HCT116 (cell line): ENCODE measurements at regions not wholly inside any gene's neighbourhood (a gene's known extent, or its start where the extent isn't known, plus 50 kb on each side); places are given as distances from the start of the nearest gene placed in this dataset.

Source experiments
- ATAC-seq: fragments of 200-7000 bp; cut with Tn5 transposase; 2 replicates; pipeline ENCODE4 v1.9.1; 2020; ENCODE audit warnings: mild to moderate bottlenecking, moderate library complexity
- BruUV-seq: library from RNA; stranded (reverse); fragments of 400-500 nt; replicated peaks from 2 replicates; lab custom pipeline; 2021; lab: Mats Ljungman, UMichigan
- CTCF ChIA-PET: fragments of 300-600 bp; sonication (Branson Sonifier 250); formaldehyde crosslinking; loops from one replicate; lab custom pipeline; 2021; ENCODE audit warnings: antibody characterized with exemption; lab: Charles Lee
- POLR2A ChIA-PET: fragments of 300-600, 350-600 bp; sonication (Branson Sonifier 250); formaldehyde crosslinking; loops from one replicate; lab custom pipeline; 2021; ENCODE audit warnings: antibody characterized with exemption; lab: Charles Lee
- RAD21 ChIA-PET, 2 experiments: fragments of 300-600 bp; sonication (Branson Sonifier 250); formaldehyde crosslinking; loops; one replicate each; lab custom pipeline; 2023; ENCODE audit warnings: low total read pairs in 2 of 2; ENCODE audit not compliant: uncharacterized antibody in 2 of 2, unreplicated experiment in 2 of 2, low non-redundant PET in 1 of 2; lab: Charles Lee
- DNase-seq: peaks from one replicate; pipeline ENCODE4 v3.0.0-alpha.2; 2010; ENCODE audit warnings: low read depth, low spot score
- H2AFZ ChIP-seq: fragments of 200-600 bp; shearing (Covaris generic), sonication (generic); 2 replicates; pipeline ENCODE4 v1.6.1; 2017; ENCODE audit warnings: low read depth, mixed run types, mixed read lengths, antibody characterized with exemption, low read length; ENCODE audit not compliant: poor library complexity, severe bottlenecking
- H3K27ac ChIP-seq: 2 replicates; pipeline ENCODE4 v1.5.1; 2012; ENCODE audit warnings: low read depth, low read length
- H3K27me3 ChIP-seq: fragments of 200-600 bp; sonication (generic); 2 replicates; pipeline ENCODE4 v1.6.1; 2016; ENCODE audit warnings: mixed run types, low read length, mixed read lengths; ENCODE audit not compliant: insufficient read depth
- H3K36me3 ChIP-seq, 2 experiments: fragments of 200-500 bp in 1 of 2; fragments of 200-600 bp in 1 of 2; sonication (Bioruptor generic) in 1 of 2; sonication (generic) in 1 of 2; 2 replicates each; pipeline versions ENCODE4 v1.5.1 to v1.6.1; 2014 to 2016; ENCODE audit warnings: low read length in 2 of 2, inconsistent platforms in 1 of 2, mixed read lengths in 1 of 2, mixed run types in 1 of 2; ENCODE audit not compliant: insufficient read depth in 2 of 2, control insufficient read depth in 1 of 2
- H3K4me1 ChIP-seq, 2 experiments: fragments of 200-600 bp in 1 of 2; sonication (generic) in 1 of 2; 2 replicates each; pipeline versions ENCODE4 v1.5.1 to v1.6.1; 2012 to 2017; ENCODE audit warnings: low read length in 2 of 2, inconsistent platforms in 1 of 2, mild to moderate bottlenecking in 1 of 2, mixed read lengths in 1 of 2, mixed run types in 1 of 2, moderate library complexity in 1 of 2; ENCODE audit not compliant: insufficient read depth in 2 of 2, control insufficient read depth in 1 of 2
- H3K4me2 ChIP-seq: fragments of 200-600 bp; sonication (generic); 2 replicates; pipeline ENCODE4 v1.6.1; 2017; ENCODE audit warnings: mixed run types, low read length, mixed read lengths
- H3K4me3 ChIP-seq, 2 experiments: fragments of 200-600 bp in 1 of 2; sonication (generic) in 1 of 2; replicated peaks in 1 of 2; 2 replicates each; pipeline ENCODE4 v1.5.1; 2011 to 2016; ENCODE audit warnings: low read length in 2 of 2, control low read depth in 1 of 2, low read depth in 1 of 2, mild to moderate bottlenecking in 1 of 2, mixed read lengths in 1 of 2, mixed run types in 1 of 2
- H3K79me2 ChIP-seq: fragments of 200-600 bp; sonication (generic); 2 replicates; pipeline ENCODE4 v1.6.1; 2017; ENCODE audit warnings: mild to moderate bottlenecking, mixed run types, low read length, moderate library complexity, mixed read lengths; ENCODE audit not compliant: insufficient read depth
- H3K9ac ChIP-seq: fragments of 200-600 bp; sonication (generic); 2 replicates; pipeline ENCODE4 v1.6.1; 2016; ENCODE audit warnings: low read length, mixed read lengths
- H3K9me2 ChIP-seq: fragments of 200-600 bp; sonication (generic), shearing (Covaris generic); 2 replicates; pipeline ENCODE4 v1.6.1; 2017; ENCODE audit warnings: mixed run types, mild to moderate bottlenecking, moderate library complexity; ENCODE audit not compliant: insufficient read depth
- H3K9me3 ChIP-seq, 2 experiments: fragments of 200-500 bp in 1 of 2; fragments of 200-600 bp in 1 of 2; sonication (Bioruptor generic) in 1 of 2; sonication (generic) in 1 of 2; 2 replicates each; pipeline ENCODE4 v1.6.1; 2014 to 2017; ENCODE audit warnings: low read length in 2 of 2, mixed read lengths in 2 of 2, inconsistent platforms in 1 of 2, low read depth in 1 of 2, mild to moderate bottlenecking in 1 of 2, mixed run types in 1 of 2, moderate library complexity in 1 of 2; ENCODE audit not compliant: control insufficient read depth in 1 of 2, insufficient read depth in 1 of 2
- H4K20me1 ChIP-seq: fragments of 200-600 bp; sonication (generic), shearing (Covaris generic); 2 replicates; pipeline ENCODE4 v1.6.1; 2017; ENCODE audit warnings: mixed run types, mild to moderate bottlenecking, moderate library complexity; ENCODE audit not compliant: insufficient read depth
- CTCF ChIP-seq, 3 experiments: fragments of 200-600 bp in 1 of 3; sonication (generic) in 1 of 3; IDR thresholded peaks in 2 of 3; conservative IDR thresholded peaks in 1 of 3; 2 replicates each; pipeline ENCODE4 v1.5.1; 2012 to 2017; ENCODE audit warnings: low read depth in 2 of 3, low read length in 2 of 3, antibody characterized with exemption in 1 of 3, borderline replicate concordance in 1 of 3, control low read depth in 1 of 3, mild to moderate bottlenecking in 1 of 3, mixed read lengths in 1 of 3, mixed run types in 1 of 3, moderate library complexity in 1 of 3; ENCODE audit not compliant: insufficient read depth in 1 of 3
- ELF1 ChIP-seq: IDR thresholded peaks from 2 replicates; pipeline ENCODE4 v1.6.1; 2012; ENCODE audit warnings: low read depth, borderline replicate concordance
- EZH2 ChIP-seq: fragments of 200-600 bp; sonication (generic); IDR thresholded peaks from 2 replicates; pipeline ENCODE4 v1.6.1; 2017; ENCODE audit warnings: antibody characterized with exemption, mixed run types
- FOSL1 ChIP-seq: IDR thresholded peaks from 2 replicates; pipeline ENCODE4 v1.6.1; 2012; ENCODE audit warnings: low read depth
- JUND ChIP-seq: IDR thresholded peaks from 2 replicates; pipeline ENCODE4 v1.6.1; 2012
- POLR2A ChIP-seq: IDR thresholded peaks from 2 replicates; pipeline ENCODE4 v1.7.0; 2011; ENCODE audit warnings: borderline replicate concordance; ENCODE audit not compliant: insufficient read depth, insufficient read length; ENCODE audit errors: extremely low read depth
- POLR2AphosphoS5 ChIP-seq: IDR thresholded peaks from 2 replicates; pipeline ENCODE4 v1.6.1; 2011; ENCODE audit warnings: mild to moderate bottlenecking, low read depth, low read length, moderate library complexity
- RAD21 ChIP-seq: IDR thresholded peaks from 2 replicates; pipeline ENCODE4 v1.6.1; 2012; ENCODE audit warnings: low read depth, mild to moderate bottlenecking
- REST ChIP-seq: IDR thresholded peaks from 2 replicates; pipeline ENCODE4 v1.6.1; 2012; ENCODE audit warnings: low read depth
- SP1 ChIP-seq: IDR thresholded peaks from 2 replicates; pipeline ENCODE4 v1.6.1; 2012; ENCODE audit warnings: low read depth
- SRF ChIP-seq: IDR thresholded peaks from 2 replicates; pipeline ENCODE4 v1.6.1; 2012; ENCODE audit warnings: low read depth
- YY1 ChIP-seq: IDR thresholded peaks from 2 replicates; pipeline ENCODE4 v1.6.1; 2011; ENCODE audit warnings: low read length, low read depth, moderate library complexity, mild to moderate bottlenecking; ENCODE audit not compliant: insufficient replicate concordance; ENCODE audit errors: extremely low read depth
- ZFX ChIP-seq: fragments of 450-650 bp; IDR thresholded peaks from 2 replicates; pipeline ENCODE4 v1.6.1; 2017
- ZNF274 ChIP-seq: fragments of 200-500 bp; sonication (Bioruptor generic); IDR thresholded peaks from 2 replicates; pipeline ENCODE4 v1.6.1; 2014; ENCODE audit warnings: mild to moderate bottlenecking, low read depth, low read length, inconsistent platforms
- intact Hi-C: fragments of 100-400 bp; cut with micrococcal nuclease; formaldehyde crosslinking; loops from 2 replicates; pipeline ENCODE4 v1.10.0; 2022

GRCh38 chr11:30749268-30749667 lies 163.1 kb upstream of the MPPED2 start:
- no peaks in the 10 kb centered on the region for H3K9me3 ChIP-seq
- no peak for ATAC-seq
- H3K4me1 ChIP-seq, result no peaks in the 10 kb centered on the region
- ChIA-PET CTCF (no interaction called here), RAD21 (no interaction called here), POLR2A (no interaction called here)
- H3K36me3 ChIP-seq, result no peaks in the 10 kb centered on the region
- H2AFZ ChIP-seq, result no peak overlapping the region
- TF ChIP-seq SP1 (no peak), JUND (no peak), FOSL1 (no peak), YY1 (no peak), POLR2AphosphoS5 (no peak), CTCF (IDR thresholded peaks at IDR 0.05 in 2 of 3, conservative IDR thresholded peaks at IDR 0.05 in 1 of 3; ENCODE audit: borderline replicate concordance in 1 of 3, insufficient read depth in 1 of 3, low read depth in 2 of 3, low read length in 2 of 3) (no peak), REST (no peak), ZFX (no peak), POLR2A (no peak), EZH2 (no peak), ZNF274 (no peak), ELF1 (no peak), SRF (no peak), RAD21 (no peak)
- H4K20me1 ChIP-seq, result no peaks in the 10 kb centered on the region
- H3K4me3 ChIP-seq, result no peak overlapping the region
- H3K27me3 ChIP-seq, result peaks cover 4% of the 10 kb centered on the region; the same call in 1 of the 2 replicates
- BruUV-seq, result no TSS peak
- no peaks in the 10 kb centered on the region for H3K9me2 ChIP-seq
- no peak overlapping the region for H3K9ac ChIP-seq
- H3K27ac ChIP-seq, result no peak overlapping the region
- no peak for DNase-seq
- intact Hi-C loops, result no loop called here
- H3K4me2 ChIP-seq, result no peak overlapping the region
- H3K79me2 ChIP-seq, result no peaks in the 10 kb centered on the region
